ENCODE measurements at regions not wholly inside any gene's neighbourhood (a gene's known extent, or its start where the extent isn't known, plus 50 kb on each side); places are given as distances from the start of the nearest gene placed in this dataset.

GRCh38 chrX:95058815-95059214 is 1384.8 kb downstream of the FAM133A start:
- intact Hi-C loops (cut with micrococcal nuclease): no loop called here
- DNase-seq: no peak
- H3K9me3 ChIP-seq (replicated peaks): no peaks in the 10 kb centered on the region

GRCh38 chrX:95059909-95060308 is 1385.9 kb downstream of the FAM133A start:
- intact Hi-C loops (cut with micrococcal nuclease): no loop called here

More at GRCh38 chrX:95058815-95059214, 1384.8 kb downstream of the FAM133A start:
- TF ChIP-seq, protein P1, sequence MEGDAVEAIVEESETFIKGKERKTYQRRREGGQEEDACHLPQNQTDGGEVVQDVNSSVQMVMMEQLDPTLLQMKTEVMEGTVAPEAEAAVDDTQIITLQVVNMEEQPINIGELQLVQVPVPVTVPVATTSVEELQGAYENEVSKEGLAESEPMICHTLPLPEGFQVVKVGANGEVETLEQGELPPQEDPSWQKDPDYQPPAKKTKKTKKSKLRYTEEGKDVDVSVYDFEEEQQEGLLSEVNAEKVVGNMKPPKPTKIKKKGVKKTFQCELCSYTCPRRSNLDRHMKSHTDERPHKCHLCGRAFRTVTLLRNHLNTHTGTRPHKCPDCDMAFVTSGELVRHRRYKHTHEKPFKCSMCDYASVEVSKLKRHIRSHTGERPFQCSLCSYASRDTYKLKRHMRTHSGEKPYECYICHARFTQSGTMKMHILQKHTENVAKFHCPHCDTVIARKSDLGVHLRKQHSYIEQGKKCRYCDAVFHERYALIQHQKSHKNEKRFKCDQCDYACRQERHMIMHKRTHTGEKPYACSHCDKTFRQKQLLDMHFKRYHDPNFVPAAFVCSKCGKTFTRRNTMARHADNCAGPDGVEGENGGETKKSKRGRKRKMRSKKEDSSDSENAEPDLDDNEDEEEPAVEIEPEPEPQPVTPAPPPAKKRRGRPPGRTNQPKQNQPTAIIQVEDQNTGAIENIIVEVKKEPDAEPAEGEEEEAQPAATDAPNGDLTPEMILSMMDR (IDR thresholded peaks at IDR 0.05; ENCODE audit: borderline replicate concordance): no peak
- Histone ChIP-seq H3K27me3 (ENCODE audit: low read depth) (no peaks in the 10 kb centered on the region), H3K36me3 (no peaks in the 10 kb centered on the region), H3K27ac (replicated peaks) (no peak overlapping the region), H3K4me1 (no peaks in the 10 kb centered on the region), H3K4me3 (no peak overlapping the region)

DNA sequence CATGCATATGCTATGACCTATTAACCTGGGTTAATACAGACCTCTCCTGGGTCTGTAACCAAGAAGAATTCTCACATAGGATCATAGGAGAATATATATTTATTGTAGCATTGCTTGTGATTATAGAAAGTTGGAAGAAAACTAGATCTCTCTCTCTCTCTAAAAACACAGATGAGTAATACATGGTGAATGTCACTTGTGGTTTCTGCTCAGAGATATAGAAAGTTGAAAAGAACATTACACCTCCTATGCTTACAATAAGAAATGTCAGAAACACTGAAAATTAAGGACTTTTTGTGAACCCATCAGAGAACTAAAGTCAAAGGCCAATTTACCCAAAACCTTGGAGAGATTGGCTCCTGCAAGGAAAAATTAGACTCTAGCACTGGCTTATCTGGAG is 1389.5 kb downstream of the FAM133A start:
- H3K9me3 ChIP-seq (replicated peaks): no peaks in the 10 kb centered on the region

More at GRCh38 chrX:95059909-95060308, 1385.9 kb downstream of the FAM133A start:
- DNase-seq: no peak
- H3K27ac ChIP-seq (replicated peaks): no peak overlapping the region
- no peaks in the 10 kb centered on the region for H3K27me3 ChIP-seq (ENCODE audit: low read depth)
- H3K4me1 ChIP-seq: no peaks in the 10 kb centered on the region
- H3K36me3 ChIP-seq: no peaks in the 10 kb centered on the region
- H3K4me3 ChIP-seq: no peak overlapping the region
- no peaks in the 10 kb centered on the region for H3K9me3 ChIP-seq (replicated peaks)
- TF ChIP-seq, protein P1 (IDR thresholded peaks at IDR 0.05; ENCODE audit: borderline replicate concordance): no peak

GRCh38 chrX:95065151-95065550 is 1391.1 kb downstream of the FAM133A start:
- TF ChIP-seq, protein P1 (IDR thresholded peaks at IDR 0.05; ENCODE audit: borderline replicate concordance): no peak
- Histone ChIP-seq H3K9me3 (replicated peaks) (no peaks in the 10 kb centered on the region), H3K4me1 (no peaks in the 10 kb centered on the region), H3K27me3 (ENCODE audit: low read depth) (no peaks in the 10 kb centered on the region), H3K27ac (replicated peaks) (no peak overlapping the region), H3K4me3 (no peak overlapping the region), H3K36me3 (no peaks in the 10 kb centered on the region)
- intact Hi-C loops (cut with micrococcal nuclease): no loop called here
- no peak for DNase-seq

More for the DNA sequence above, 1389.5 kb downstream of the FAM133A start:
- intact Hi-C loops (cut with micrococcal nuclease): no loop called here
- TF ChIP-seq, protein P1 (IDR thresholded peaks at IDR 0.05; ENCODE audit: borderline replicate concordance): no peak
- no peaks in the 10 kb centered on the region for H3K36me3 ChIP-seq
- no peaks in the 10 kb centered on the region for H3K27me3 ChIP-seq (ENCODE audit: low read depth)
- H3K4me1 ChIP-seq: no peaks in the 10 kb centered on the region
- no peak overlapping the region for H3K27ac ChIP-seq (replicated peaks)
- no peak overlapping the region for H3K4me3 ChIP-seq
- DNase-seq: no peak

DNA sequence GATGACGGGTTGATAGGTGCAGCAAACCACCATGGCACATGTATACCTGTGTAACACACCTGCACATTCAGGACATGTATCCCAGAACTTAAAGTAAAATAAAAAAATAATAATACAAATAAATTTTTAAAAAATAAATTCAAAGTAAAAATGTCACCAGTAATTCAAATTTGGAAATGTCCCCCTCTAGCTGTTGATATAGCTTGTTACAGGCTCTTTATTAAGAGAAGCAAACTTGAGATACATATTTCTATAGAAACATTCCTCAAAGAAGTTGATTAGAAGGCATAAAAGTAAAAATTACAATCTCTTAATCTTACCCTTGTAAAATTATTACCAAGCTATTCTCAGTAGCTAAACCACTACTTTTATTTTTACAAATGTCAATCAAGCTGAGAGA is 1397.0 kb downstream of the FAM133A start:
- intact Hi-C loops (cut with micrococcal nuclease): no loop called here
- H3K9me3 ChIP-seq (replicated peaks): no peaks in the 10 kb centered on the region
- H3K36me3 ChIP-seq: no peaks in the 10 kb centered on the region
- H3K27me3 ChIP-seq (ENCODE audit: low read depth): no peaks in the 10 kb centered on the region
- no peak overlapping the region for H3K27ac ChIP-seq (replicated peaks)
- no peak for DNase-seq
- TF ChIP-seq, protein P1 (IDR thresholded peaks at IDR 0.05; ENCODE audit: borderline replicate concordance): peak; percentile 27
- H3K4me1 ChIP-seq: no peaks in the 10 kb centered on the region
- H3K4me3 ChIP-seq: no peak overlapping the region
